A549 (cell line): ENCODE measurements at regions not wholly inside any gene's neighbourhood (a gene's known extent, or its start where the extent isn't known, plus 50 kb on each side); places are given as distances from the start of the nearest gene placed in this dataset.

Experiments used
- CTCF ChIP-seq: fragments of >200 bp; sonication (Bioruptor Twin); formaldehyde crosslinking; IDR thresholded peaks from 3 replicates; pipeline ENCODE4 v1.5.1; 2016
- RNF2 ChIP-seq: fragments of 200-600 bp; sonication (generic); IDR thresholded peaks from 2 replicates; pipeline ENCODE4 v1.6.1; 2016; ENCODE audit warnings: low read depth, mild to moderate bottlenecking, antibody characterized with exemption, moderate library complexity, borderline replicate concordance

DNA sequence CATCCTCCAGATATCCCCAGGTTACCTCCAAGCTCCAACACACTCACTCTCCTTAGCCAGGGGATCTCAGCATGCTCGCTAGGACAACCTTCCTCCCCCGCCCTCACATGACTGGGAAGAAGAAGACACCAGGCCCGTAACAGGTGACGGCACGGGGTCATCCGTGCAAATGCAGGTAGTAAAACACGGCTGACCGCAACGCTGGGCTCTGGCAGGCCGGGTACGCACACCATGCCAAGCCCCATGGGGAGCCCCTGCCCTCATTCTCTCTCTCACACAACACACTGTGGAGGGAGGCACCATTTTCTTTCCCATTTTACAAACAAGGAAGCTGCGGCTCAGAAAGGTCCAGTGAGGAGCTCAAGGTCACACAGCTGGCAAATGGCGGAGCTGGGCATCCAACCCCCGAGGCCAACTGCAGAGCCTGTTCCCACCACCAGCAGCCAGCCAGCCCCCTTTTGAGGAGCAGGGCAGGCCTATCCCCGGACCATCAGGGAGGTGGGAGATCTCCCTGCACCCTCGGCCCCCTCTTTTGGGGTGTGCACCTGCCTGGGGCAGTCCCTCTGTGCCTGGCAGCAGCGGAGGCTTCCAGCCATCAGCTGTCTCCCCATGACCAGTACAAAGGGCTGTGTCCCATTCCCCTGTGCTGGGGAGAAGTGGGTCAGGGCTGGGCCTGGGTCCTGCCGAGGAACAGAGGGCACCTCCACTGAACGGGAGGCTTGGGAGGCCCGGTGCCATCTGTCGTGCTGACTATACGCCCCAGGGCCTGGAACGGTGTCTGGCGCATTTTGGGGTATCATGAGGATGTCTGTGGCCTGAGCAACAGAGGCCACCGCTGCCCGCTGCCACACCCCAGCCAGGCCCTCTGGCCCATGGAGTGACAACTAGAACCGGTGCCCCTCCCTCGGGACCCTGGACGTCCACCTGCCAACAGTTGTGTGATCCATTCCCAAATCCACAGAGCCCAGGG lies 280.9 kb downstream of the CTTN start:
- TF ChIP-seq CTCF (no peak), RNF2 (no peak)
